CD4-positive, alpha-beta T cell treated with Interleukin-15 for 1 hour (primary cell): ENCODE measurements at regions not wholly inside any gene's neighbourhood (a gene's known extent, or its start where the extent isn't known, plus 50 kb on each side); places are given as distances from the start of the nearest gene placed in this dataset.

Source experiments
- DNase-seq: peaks from one replicate; pipeline ENCODE4 v3.0.0-alpha.2; 2020

DNA sequence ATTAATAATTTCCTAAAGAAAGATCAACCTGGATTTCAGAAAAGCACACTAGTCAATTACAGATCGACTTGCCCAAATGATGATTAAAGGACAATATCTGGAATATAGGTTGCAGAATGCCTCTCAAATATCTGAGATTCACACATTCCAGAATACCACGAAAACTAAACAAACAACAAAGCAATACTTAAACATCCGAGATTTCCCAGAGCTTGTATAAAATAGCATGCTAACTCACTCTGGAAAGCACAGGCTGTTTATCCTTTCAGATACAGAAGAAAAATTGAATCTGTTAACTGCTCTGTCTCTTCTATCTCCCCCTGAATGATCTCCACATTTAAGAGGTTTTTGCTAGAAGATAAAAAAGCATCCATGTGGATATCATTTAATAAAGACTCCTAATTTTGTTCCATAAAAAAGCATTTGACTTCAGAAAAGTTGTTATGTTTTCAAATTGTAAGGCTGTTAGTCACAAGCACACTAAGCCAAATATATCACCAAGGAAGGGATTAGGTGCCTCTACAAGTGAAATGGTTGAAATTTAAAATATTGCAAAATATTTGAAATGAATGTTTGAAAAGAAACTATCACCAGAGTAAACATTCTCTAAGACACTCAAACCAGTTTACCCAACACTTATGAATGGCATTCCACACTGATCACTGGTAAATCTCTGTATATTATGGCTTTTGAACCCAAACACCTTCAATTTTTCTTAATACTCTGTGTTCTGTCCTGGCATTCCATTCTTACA lies 865.1 kb upstream of the ADAMTS5 start:
- DNase-seq = no peak

DNA sequence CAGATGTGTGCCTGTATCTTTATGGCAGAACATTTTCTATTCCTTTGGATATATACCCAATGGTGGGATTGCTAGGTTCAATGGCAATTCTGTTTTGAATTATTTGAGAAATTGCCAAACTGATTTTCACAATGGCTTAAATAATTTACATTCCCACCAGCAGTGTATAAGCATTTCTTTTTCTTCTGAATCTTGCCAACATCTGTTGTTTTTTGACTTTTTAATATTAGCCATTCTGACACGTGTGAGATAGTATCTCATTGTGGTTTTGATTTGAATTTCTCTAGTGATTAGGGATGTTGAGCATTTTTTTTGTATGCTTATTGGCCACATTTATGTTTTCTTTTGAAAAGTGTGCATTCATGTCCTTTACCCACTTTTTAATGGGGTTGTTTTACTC lies 864.3 kb upstream of the ADAMTS5 start:
- DNase-seq = no peak

DNA sequence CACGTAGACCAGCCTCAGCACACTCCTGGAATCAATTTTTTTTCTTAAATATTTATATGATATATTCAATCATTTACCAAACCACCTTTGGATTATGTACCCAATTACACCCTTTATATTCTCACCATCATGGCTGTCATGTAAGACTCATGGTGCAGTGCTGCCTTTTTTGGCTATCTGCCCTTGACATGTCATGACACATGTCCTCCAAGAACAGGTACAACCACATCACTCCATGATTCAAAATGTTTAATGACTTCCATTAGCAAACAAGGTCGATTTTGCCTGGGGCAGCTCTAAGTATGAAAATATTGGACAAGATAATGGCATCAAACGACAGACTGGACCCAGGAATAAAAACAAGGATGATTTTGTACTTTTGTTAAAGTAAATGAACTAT lies 861.1 kb upstream of the ADAMTS5 start:
- DNase-seq = no peak

DNA sequence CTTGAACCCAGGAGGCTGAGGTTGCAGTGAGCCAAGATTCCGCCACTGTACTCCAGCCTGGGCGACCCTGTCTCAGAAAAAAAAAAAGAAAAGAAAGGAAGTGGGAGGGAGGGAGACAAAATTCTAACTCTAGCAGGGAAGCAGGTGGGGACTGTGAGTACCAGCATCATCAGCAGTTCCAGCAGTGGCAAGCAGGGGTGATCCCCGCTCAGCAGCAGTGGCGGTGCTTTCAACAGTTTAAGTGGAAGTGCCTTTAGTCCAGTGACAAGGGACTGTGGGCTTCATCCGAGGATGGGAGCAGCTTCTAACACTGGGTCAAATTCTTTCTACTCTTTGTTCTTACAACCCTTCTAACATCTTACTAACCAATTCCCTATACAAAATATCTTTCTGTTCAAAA lies 858.1 kb upstream of the ADAMTS5 start:
- no peak for DNase-seq

DNA sequence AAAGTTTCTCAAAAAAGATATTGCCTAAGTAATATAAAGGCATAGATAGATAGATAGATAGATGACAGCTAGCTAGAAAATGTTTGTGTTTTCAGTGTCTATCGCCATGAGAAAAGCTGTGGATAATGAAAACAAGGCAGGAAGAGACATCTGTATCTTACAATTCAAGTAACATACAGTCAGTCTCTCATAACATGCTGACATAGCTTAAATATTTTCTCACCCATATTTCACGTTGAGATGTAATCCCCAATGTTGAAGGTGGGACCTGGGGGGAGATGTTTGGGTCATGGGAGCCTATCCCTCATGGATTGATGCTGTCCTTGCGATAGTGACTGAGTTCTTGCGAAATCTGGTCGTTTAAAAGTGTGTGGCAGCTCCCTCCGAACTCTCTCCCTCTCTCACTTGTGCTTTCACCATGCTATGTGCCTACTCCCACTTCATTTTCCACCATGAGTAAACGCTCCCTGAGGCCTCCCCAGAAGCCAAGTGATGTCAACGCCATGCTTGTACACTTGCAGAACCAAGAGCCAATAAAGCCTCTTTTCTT lies 856.8 kb upstream of the ADAMTS5 start:
- DNase-seq = no peak

DNA sequence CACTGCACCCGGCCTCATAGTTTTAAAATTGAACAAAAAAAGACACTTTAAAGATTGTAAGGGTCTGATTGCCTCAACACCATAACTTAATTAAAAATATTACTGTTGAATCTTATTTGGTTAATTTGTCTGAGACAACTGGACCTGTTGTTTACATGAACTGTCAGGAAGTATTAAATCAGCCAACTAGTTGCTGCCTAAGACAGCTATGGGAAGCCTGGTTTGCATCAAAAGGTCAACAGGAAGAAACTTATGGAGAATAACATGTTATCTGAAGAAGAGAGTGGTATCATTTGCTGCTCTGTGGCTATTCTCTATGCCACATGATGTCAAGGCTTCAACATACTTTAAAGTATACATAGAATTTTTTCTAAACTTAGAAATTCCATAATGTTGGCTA lies 853.5 kb upstream of the ADAMTS5 start:
- DNase-seq = no peak

DNA sequence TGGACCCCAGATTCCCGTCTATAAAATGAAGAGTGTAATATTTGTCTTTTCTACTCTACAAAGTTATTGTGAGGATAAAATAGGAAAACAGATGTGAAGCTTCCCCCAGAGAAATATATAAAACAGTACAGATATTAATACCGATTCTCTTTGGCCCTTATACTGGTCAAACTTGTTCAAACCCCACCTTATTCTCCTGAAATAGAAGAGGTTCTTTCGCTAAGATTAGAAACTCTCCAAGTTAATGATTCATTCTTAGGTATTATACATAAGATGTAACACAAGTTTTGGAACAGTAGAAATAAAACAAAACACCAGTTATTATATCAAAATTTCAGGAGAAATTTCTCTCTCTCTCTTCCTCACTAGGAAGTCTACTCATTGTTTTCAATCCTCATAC lies 852.4 kb upstream of the ADAMTS5 start:
- DNase-seq = no peak

DNA sequence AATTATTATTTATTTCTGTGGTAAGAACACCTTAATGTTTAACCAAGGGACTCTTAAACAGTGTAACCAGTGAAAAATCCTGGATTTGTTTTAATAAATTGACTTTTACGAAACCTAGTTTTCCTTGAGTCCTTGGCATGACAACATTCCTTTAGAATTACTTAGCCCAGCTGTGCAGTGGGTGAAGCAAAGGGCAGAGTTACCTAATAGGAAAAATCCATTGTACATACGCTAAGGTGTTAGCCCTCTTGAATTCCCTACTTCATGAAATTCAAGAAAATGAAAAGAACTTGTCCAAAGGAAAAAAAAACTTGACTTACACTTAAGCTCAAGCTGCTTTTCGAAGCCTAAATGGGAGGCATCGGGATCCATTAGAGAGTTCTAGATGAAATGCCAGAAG lies 852.0 kb upstream of the ADAMTS5 start:
- no peak for DNase-seq

DNA sequence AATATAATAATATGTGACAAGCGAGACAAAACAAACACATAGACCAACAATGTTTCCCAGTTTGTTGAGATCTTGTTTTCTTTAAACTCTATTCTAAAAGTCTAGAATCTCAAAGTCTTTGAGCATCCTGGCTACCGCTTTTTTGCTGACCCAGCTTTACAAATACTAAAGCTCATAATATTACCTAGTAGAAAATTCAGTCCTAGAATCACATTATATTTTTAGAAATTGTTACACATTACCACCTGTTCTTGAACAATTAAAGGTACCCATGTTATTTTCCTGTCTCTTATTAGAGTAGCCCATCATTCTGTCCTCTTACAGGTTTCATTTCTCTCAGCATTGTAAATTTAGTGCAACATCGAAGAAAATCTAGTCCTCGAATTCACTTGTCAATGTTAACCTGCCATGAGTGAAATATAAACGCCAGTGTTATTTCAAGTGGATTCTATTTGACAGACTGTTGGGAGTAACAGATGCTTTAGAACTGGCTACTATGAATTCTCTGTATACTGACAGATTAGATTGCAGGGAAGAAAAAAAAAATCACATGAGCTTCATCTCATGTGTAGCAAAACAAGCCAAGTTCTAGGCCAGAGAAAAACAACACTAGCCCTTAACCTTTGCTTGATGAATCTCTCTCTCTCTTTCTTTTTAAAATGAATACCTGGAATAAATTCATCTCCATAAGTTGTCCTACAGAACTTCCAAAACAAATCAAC lies 851.2 kb upstream of the ADAMTS5 start:
- DNase-seq = no peak

DNA sequence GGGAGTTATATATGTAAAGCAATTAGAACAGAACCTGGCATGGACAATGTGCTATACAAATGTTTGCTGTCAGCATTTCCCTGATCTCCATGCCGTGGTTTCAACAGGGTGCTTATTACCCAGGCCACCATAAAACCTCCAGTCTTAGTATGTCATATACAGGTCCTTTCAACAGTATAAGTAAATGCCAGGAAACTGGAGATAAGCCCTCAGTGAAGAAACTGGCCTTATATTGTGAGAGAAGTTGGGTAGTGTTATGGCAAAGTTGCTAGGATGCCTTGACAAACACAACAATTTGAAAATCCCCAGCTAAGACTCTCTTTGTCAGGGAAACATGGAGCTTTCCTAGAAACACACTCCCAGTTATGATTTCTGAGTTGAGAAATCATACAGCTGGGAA lies 850.2 kb upstream of the ADAMTS5 start:
- DNase-seq = no peak

DNA sequence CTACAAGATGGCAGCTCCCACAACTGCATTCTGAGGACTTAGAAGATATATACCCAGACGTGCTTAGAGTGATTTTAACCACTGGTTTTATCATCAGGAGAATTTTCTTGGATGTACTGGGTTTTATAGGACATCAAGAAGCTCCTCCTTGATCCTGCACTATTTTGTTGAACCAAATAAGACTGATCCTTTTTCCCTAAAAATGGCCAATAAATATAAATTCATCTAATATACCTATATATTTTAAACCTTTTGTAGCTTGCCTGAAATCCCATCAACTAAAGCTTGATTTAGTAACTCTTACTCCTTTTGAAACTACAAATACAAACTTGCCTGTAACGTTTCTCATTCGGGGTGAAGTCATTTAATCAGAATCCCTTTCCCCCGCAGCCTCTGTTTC lies 849.4 kb upstream of the ADAMTS5 start:
- no peak for DNase-seq

DNA sequence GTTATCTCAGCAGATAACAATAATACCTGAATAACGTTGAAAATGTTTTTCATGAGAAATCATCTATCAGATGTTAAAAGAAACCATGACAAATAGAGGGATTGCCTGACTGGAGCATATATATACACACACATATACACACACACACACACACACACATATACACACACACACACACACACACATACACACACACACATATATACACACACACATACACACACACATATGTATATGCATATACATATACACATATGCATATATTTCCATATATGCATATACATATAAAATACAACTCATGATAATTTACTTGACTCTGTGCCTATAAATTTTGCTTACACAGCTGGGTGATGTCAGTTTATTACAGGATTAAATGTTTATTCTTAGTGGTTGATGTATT lies 847.3 kb upstream of the ADAMTS5 start:
- no peak for DNase-seq

DNA sequence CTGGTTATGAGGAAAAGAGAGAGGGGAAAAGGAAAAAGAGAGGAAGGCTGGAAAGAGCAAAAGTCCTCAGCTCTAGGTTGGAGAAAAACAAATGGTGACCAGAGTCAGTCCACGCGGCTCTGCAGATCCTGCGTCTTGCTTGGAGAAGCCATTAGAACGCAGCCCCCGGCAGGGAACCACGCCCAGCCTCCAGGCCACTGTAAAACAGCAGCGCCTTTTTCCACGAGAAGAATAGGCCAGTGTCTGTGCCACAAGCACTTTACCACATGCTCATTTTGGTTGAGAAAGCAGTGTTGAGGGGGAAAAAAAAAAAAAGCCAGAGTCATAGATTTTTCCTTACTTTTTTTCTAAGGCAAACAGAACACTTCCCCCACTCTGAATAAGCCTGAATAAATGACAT lies 846.9 kb upstream of the ADAMTS5 start:
- DNase-seq = no peak

DNA sequence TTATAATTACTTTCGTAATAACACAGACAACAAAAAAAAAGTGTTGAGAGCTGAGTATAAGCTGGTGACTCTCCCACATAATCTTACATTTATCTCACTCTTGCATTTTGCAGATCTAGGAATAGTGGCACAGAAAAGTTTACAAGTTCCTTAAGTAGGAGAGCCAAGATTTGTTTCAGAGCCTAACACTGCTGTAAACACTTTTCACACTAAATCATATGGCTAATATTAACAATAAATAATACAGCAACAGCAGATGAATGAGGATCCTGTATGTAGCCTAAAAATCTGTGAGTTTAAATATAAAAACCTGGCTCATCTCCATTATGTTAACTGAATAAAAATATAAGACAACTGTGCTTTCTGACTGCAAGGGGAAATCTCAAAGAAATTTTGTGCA lies 846.5 kb upstream of the ADAMTS5 start:
- DNase-seq = no peak

DNA sequence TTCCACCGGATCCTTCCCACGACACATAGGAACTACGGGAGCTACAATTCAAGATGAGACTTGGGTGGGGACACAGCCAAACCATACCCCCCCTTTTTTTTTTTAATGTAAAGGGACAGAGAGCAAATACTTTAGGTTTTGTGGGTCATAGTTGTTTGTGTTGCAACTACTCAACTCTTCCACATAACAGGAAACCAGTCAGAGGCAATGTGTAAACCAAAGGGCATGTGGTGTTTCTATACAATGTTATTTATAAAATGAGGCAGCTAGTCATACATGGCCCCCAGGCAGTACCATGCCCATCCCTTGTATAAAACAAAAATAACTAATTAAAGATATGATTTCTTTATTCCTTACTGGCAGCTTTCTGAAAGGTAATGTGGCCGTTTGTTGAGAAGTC lies 845.4 kb upstream of the ADAMTS5 start:
- no peak for DNase-seq

DNA sequence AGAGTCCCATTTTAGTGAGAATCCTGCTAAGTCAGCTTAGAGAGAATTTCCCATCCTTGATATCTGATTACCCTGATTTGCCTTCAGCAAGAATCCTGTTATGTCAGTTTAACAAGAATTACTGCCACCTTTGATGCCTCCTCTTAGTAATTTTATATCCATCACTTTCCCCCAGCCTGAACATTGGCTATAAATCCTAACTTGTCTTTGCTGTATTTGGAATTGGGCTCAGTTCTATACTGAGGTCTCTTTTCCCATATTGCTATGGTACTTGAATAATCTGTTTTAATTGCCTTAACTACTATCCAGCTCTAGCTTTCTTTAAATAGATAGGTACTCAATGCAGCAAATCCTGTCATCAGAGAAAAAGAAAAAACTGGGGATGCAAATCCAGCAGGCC lies 842.0 kb upstream of the ADAMTS5 start:
- DNase-seq = no peak

DNA sequence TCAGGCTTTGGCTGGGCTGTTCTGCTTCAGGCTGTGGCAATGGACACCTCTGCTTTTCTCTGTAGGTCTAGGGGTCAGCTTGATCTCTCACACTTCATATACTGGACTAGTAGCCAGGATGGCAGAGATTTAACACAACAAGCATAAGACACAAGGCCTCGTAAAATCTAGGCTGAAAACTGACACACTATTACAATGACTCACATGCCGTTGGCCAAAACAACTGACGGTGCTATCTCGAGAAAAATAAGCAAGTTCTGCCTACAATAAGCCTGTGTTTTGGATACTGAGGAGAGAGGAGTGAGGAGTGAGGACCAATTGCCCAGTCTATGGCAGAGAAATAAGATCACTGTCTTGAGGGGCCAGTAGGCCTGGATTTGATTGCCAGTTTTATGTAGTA lies 840.7 kb upstream of the ADAMTS5 start:
- DNase-seq = no peak

DNA sequence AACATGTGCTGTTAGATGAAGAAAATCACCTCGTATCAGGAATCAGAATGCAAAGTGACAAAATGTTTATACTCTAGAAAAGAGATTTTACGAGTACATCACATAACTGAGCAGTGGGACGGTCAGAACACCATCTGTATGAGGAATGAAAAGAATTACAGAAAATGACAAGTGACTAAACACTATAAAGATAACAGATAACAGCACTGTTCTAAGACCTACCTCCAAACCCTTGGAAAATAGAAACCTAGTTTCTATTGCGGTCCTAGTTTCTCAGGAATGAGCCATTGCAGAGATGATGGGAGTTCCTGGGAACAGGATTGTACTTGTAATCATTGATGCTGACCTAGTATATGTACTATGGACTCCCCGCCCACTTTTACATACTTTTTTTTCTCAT lies 839.4 kb upstream of the ADAMTS5 start:
- DNase-seq = no peak

DNA sequence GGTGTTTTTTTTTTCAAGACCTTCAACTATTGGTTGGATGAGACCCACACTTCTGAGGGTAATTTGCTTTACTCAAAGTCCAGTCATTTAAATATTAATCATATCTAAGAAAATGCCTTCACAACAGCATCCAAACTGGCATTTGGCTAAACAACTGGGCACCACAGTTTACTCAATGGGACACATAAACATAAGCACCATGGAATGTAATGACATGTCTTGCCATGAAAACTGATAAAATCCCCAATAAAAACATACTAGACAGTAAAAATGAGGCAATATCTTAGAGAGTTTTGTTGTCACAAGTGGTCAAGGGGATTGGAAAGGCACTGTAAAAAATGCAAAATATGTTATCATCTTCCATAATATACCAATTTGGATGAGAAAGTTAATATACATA lies 838.8 kb upstream of the ADAMTS5 start:
- no peak for DNase-seq

DNA sequence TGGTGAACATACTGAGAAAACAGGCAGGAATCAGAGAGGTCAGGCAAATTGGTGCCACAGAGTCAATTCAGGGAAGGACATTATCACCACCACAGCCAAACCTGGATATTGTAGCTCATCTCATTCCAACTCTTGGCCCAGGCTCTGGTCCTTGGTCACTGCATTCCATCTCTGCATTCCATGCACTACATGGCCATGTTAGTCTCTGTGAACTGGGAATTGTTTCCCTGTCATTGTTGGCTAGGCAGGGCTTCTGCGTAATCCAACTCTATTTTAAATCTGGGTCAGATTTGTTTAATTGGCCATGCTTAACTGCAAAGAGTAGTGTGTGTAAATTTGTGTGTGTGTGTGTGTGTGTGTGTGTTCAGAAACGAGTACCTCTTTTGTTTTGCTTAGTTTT lies 837.6 kb upstream of the ADAMTS5 start:
- no peak for DNase-seq

DNA sequence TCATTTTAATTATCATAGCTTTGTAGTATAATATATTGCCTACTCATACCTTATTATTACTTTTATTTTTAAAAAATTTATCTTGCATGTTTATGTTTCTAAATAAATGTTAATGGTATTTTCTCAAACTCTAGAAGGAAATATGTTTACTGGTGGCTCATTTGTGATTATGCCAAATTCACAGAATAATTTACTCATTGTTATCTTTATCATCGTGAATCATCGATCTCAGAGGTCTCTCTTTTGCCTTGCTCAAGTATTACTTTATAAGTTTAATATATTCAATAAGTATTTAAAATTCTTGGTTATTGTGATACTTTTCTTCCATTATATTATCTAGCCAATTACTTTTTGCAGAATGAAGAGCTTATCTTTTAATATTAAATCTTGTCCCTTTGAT lies 836.7 kb upstream of the ADAMTS5 start:
- no peak for DNase-seq

DNA sequence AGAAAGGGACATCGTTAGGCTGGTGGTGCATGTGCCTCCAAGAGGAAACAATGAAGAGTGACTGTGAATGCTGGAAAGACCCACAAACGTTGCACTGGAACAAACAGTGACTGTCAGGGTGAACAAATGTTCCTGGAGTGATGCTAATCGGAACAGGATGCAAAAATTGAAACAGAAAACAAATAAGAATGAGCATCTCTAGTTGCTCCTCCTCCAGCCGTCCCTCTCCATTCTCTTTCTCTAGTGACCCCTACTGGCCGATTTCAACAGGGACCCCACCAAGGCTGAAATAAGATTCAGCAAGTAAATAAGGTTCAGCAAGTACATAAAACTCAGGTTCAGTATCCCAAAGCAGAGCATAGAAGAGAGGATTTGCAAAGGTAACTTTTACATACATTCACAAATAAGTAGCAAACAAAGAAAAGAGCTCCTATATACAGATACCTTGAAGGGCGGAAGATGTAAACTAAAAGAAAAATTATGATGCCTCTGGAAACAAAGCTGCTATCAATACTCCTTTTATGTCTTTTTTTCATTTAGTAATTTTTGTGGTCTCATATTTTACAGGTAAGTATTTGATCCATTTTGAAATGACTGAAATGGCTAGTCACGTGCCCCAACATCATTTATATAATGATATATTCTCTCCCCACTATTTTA lies 836.1 kb upstream of the ADAMTS5 start:
- DNase-seq = no peak

DNA sequence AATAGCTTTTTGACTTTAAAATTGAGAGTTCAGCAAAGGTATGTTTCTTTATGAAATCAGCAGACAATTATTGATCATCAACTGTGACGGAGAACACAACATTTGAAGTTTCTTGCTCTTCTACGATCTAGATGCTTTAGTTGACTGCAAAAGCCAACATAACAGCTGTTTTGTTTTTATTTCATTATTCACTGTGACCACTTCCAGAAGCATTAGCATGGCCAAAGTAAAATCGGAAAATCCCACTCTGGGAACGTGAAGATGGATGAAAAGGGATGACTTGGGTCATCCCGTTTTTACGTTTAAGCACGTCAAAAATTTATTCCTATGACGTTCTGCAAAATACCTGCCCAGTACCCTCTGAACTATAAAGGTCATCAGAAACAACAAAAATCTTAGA lies 833.0 kb upstream of the ADAMTS5 start:
- DNase-seq = no peak

DNA sequence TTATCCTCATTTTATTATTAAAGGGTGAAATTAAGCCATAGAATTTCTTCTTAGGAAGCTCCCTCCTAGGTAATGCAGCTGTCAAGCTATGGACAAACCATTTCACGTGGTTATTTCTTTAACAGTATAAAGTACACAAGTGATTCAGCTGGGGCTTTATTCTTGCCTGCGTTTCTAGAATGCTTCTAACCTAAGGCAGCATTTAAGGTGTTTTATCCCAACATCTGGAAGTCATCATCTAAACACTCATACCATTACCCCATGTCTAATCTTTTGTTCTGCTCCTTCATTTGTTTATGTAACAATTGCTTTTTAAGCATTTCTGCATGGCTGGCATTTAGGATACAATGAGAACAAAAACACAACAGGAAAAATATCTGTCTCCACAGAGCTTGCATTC lies 829.2 kb upstream of the ADAMTS5 start:
- DNase-seq = no peak
